NCI-H524 treated with DMSO at 0.1 percent for 48 hours (cell line): ENCODE measurements at regions not wholly inside any gene's neighbourhood (a gene's known extent, or its start where the extent isn't known, plus 50 kb on each side); places are given as distances from the start of the nearest gene placed in this dataset.
"Not testable (repeated sequence)": the region's sequence is repeated elsewhere in the genome, so short reads cannot be mapped to it uniquely, and the experiment has no call there.

ENCODE experiments used
- DNase-seq: peaks from one replicate; lab custom pipeline; 2025; lab: John Stamatoyannopoulos, UW

GRCh38 chr2:51778806-51779205 lies 746.9 kb upstream of the NRXN1 start:
- DNase-seq = no peak

- not testable (repeated sequence) for DNase-seq
Observed at GRCh38 chr2:51774606-51775005, 742.7 kb upstream of the NRXN1 start.

GRCh38 chr2:51760441-51760840 lies 728.5 kb upstream of the NRXN1 start:
- DNase-seq = no peak

- no peak for DNase-seq
Observed at GRCh38 chr2:51758081-51758480, 726.1 kb upstream of the NRXN1 start.

- DNase-seq = no peak
Observed at GRCh38 chr2:51734115-51734514, 702.2 kb upstream of the NRXN1 start.

- no peak for DNase-seq
Observed at GRCh38 chr2:51723691-51724090, 691.8 kb upstream of the NRXN1 start.

GRCh38 chr2:51722311-51722710 lies 690.4 kb upstream of the NRXN1 start:
- no peak for DNase-seq

GRCh38 chr2:51720826-51721225 lies 688.9 kb upstream of the NRXN1 start:
- no peak for DNase-seq

- DNase-seq = no peak
Observed at GRCh38 chr2:51718881-51719280, 686.9 kb upstream of the NRXN1 start.

- DNase-seq = no peak
Observed at GRCh38 chr2:51717312-51717711, 685.4 kb upstream of the NRXN1 start.

- no peak for DNase-seq
Observed at GRCh38 chr2:51711766-51712165, 679.8 kb upstream of the NRXN1 start.

- no peak for DNase-seq
Observed at GRCh38 chr2:51710222-51710621, 678.3 kb upstream of the NRXN1 start.

GRCh38 chr2:51707625-51708024 lies 675.7 kb upstream of the NRXN1 start:
- no peak for DNase-seq

- peak; percentile 79 for DNase-seq
Observed at GRCh38 chr2:51706220-51706619, 674.3 kb upstream of the NRXN1 start.

- no peak for DNase-seq
Observed at GRCh38 chr2:51705417-51705816, 673.5 kb upstream of the NRXN1 start.

GRCh38 chr2:51698021-51698420 lies 666.1 kb upstream of the NRXN1 start:
- DNase-seq = no peak

GRCh38 chr2:51697095-51697494 lies 665.2 kb upstream of the NRXN1 start:
- DNase-seq = no peak

GRCh38 chr2:51695531-51695930 lies 663.6 kb upstream of the NRXN1 start:
- no peak for DNase-seq

GRCh38 chr2:51693640-51694039 lies 661.7 kb upstream of the NRXN1 start:
- no peak for DNase-seq

- DNase-seq = no peak
Observed at GRCh38 chr2:51681854-51682253, 649.9 kb upstream of the NRXN1 start.

GRCh38 chr2:51673628-51674027 lies 641.7 kb upstream of the NRXN1 start:
- no peak for DNase-seq

- no peak for DNase-seq
Observed at GRCh38 chr2:51667679-51668078, 635.7 kb upstream of the NRXN1 start.

- no peak for DNase-seq
Observed at GRCh38 chr2:51662187-51662586, 630.3 kb upstream of the NRXN1 start.

GRCh38 chr2:51657849-51658248 lies 625.9 kb upstream of the NRXN1 start:
- DNase-seq = no peak

- no peak for DNase-seq
Observed at GRCh38 chr2:51650769-51651168, 618.8 kb upstream of the NRXN1 start.
